ENCODE measurements at regions not wholly inside any gene's neighbourhood (a gene's known extent, or its start where the extent isn't known, plus 50 kb on each side); places are given as distances from the start of the nearest gene placed in this dataset.

- no peak for ATAC-seq
- no peaks in the 10 kb centered on the region for H3K9me3 ChIP-seq
- H3K27me3 ChIP-seq, result no peaks in the 10 kb centered on the region
- TF ChIP-seq, protein P1, sequence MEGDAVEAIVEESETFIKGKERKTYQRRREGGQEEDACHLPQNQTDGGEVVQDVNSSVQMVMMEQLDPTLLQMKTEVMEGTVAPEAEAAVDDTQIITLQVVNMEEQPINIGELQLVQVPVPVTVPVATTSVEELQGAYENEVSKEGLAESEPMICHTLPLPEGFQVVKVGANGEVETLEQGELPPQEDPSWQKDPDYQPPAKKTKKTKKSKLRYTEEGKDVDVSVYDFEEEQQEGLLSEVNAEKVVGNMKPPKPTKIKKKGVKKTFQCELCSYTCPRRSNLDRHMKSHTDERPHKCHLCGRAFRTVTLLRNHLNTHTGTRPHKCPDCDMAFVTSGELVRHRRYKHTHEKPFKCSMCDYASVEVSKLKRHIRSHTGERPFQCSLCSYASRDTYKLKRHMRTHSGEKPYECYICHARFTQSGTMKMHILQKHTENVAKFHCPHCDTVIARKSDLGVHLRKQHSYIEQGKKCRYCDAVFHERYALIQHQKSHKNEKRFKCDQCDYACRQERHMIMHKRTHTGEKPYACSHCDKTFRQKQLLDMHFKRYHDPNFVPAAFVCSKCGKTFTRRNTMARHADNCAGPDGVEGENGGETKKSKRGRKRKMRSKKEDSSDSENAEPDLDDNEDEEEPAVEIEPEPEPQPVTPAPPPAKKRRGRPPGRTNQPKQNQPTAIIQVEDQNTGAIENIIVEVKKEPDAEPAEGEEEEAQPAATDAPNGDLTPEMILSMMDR (IDR thresholded peaks at IDR 0.05), result no peak
- TF ChIP-seq POLR2A (IDR thresholded peaks at IDR 0.05), result no peak
- no peak for DNase-seq
- intact Hi-C loops (cut with DNase I), result no loop called here
- H3K4me3 ChIP-seq, result no peak overlapping the region
- H3K36me3 ChIP-seq, result no peaks in the 10 kb centered on the region
- no peak overlapping the region for H3K27ac ChIP-seq
- H3K4me1 ChIP-seq, result no peaks in the 10 kb centered on the region
Observed at GRCh38 chr17:10968007-10968406, 130.1 kb upstream of the PIRT start.

GRCh38 chr17:10956821-10957220, 118.9 kb upstream of the PIRT start:
- intact Hi-C loops (cut with DNase I), result no loop called here
- Histone ChIP-seq H3K4me3 (no peak overlapping the region), H3K27ac (no peak overlapping the region), H3K4me1 (no peaks in the 10 kb centered on the region), H3K9me3 (no peaks in the 10 kb centered on the region), H3K36me3 (no peaks in the 10 kb centered on the region), H3K27me3 (no peaks in the 10 kb centered on the region)
- ATAC-seq (no peak), DNase-seq (no peak)
- TF ChIP-seq POLR2A (IDR thresholded peaks at IDR 0.05), result no peak
- TF ChIP-seq, protein P1 (IDR thresholded peaks at IDR 0.05), result no peak
- whole genome bisulfite sequencing (ENCODE audit: insufficient coverage, low coverage, low lambda C conversion rate, missing lambda C conversion rate), result 21% methylated on average over 1 of the region's 1 CpG

GRCh38 chr17:10944819-10945218, 106.9 kb upstream of the PIRT start:
- Histone ChIP-seq H3K27ac (no peak overlapping the region), H3K27me3 (no peaks in the 10 kb centered on the region), H3K36me3 (no peaks in the 10 kb centered on the region), H3K4me1 (no peaks in the 10 kb centered on the region), H3K4me3 (no peak overlapping the region), H3K9me3 (no peaks in the 10 kb centered on the region)
- TF ChIP-seq, protein P1 (IDR thresholded peaks at IDR 0.05), result no peak
- no peak for TF ChIP-seq POLR2A (IDR thresholded peaks at IDR 0.05)
- WGBS (ENCODE audit: insufficient coverage, low coverage, low lambda C conversion rate, missing lambda C conversion rate), result 26% methylated on average over 4 of the region's 4 CpGs
- intact Hi-C loops (cut with DNase I), result no loop called here
- no peak for DNase-seq
- no peak for ATAC-seq

GRCh38 chr17:10936931-10937330, 99.0 kb upstream of the PIRT start:
- no peaks in the 10 kb centered on the region for H3K9me3 ChIP-seq
- no peak overlapping the region for H3K4me3 ChIP-seq
- TF ChIP-seq, protein P1 (IDR thresholded peaks at IDR 0.05), result no peak
- TF ChIP-seq POLR2A (IDR thresholded peaks at IDR 0.05), result no peak
- H3K4me1 ChIP-seq, result no peaks in the 10 kb centered on the region
- intact Hi-C loops (cut with DNase I), result no loop called here
- H3K27ac ChIP-seq, result no peak overlapping the region
- ATAC-seq, result no peak
- 18% methylated on average over 7 of the region's 7 CpGs for WGBS (ENCODE audit: insufficient coverage, low coverage, low lambda C conversion rate, missing lambda C conversion rate)
- no peaks in the 10 kb centered on the region for H3K36me3 ChIP-seq
- no peaks in the 10 kb centered on the region for H3K27me3 ChIP-seq
- no peak for DNase-seq

- no peaks in the 10 kb centered on the region for H3K4me1 ChIP-seq
- no peaks in the 10 kb centered on the region for H3K36me3 ChIP-seq
- H3K27me3 ChIP-seq, result no peaks in the 10 kb centered on the region
- no peak overlapping the region for H3K4me3 ChIP-seq
- WGBS (ENCODE audit: insufficient coverage, low coverage, low lambda C conversion rate, missing lambda C conversion rate), result 70% methylated on average over 4 of the region's 4 CpGs
- H3K27ac ChIP-seq, result no peak overlapping the region
- intact Hi-C loops (cut with DNase I), result no loop called here
- no peak for TF ChIP-seq POLR2A (IDR thresholded peaks at IDR 0.05)
- TF ChIP-seq, protein P1 (IDR thresholded peaks at IDR 0.05), result no peak
- no peak for DNase-seq
- H3K9me3 ChIP-seq, result no peaks in the 10 kb centered on the region
- ATAC-seq, result no peak
Observed at GRCh38 chr17:10932938-10933337, 95.1 kb upstream of the PIRT start.

Measured in right lobe of liver (tissue), 6 donors.